GM23248 (cell line): ENCODE measurements at regions not wholly inside any gene's neighbourhood (a gene's known extent, or its start where the extent isn't known, plus 50 kb on each side); places are given as distances from the start of the nearest gene placed in this dataset.

Experiments
- EZH2 ChIP-seq: fragments of 200-600 bp; sonication (generic); IDR thresholded peaks from 2 replicates; pipeline ENCODE4 v1.6.1; 2018; ENCODE audit warnings: antibody characterized with exemption, mild to moderate bottlenecking; ENCODE audit not compliant: insufficient read depth, poor library complexity, severe bottlenecking
- EZH2phosphoT487 ChIP-seq: fragments of 200-600 bp; sonication (generic); IDR thresholded peaks from 2 replicates; pipeline ENCODE4 v1.6.1; 2018; ENCODE audit warnings: antibody characterized with exemption, moderate library complexity, mild to moderate bottlenecking, low read depth; ENCODE audit not compliant: insufficient read depth

DNA sequence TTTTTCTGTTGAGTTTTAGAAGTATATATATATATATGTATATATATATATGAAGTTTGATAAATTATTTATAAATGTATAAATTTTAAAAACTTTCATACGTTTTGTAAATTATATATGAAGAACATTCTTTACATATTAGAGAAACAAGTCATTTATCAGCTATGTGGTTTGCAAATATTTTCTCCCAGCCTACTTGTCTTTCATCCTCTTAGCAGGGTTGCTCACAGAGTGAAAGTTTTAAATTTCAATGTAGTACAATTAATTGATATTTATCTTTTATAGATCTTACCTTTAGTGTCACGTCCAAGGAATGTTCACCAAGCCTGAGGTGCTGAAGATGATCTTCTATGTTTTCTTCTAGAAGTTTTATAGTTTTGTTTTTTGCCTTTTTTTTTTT, 78.3 kb upstream of the HS6ST1 start:
- TF ChIP-seq EZH2phosphoT487 (no peak), EZH2 (no peak)
